RWPE2 (cell line): ENCODE measurements at regions not wholly inside any gene's neighbourhood (a gene's known extent, or its start where the extent isn't known, plus 50 kb on each side); places are given as distances from the start of the nearest gene placed in this dataset.
"Not testable (repeated sequence)": the region's sequence is repeated elsewhere in the genome, so short reads cannot be mapped to it uniquely, and the experiment has no call there.

Experiments
- ATAC-seq: fragments of 200-7000 bp; cut with Tn5 transposase; 3 replicates; pipeline ENCODE4 v1.9.1; 2021; ENCODE audit warnings: low read depth
- DNase-seq: peaks from one replicate; pipeline ENCODE4 v3.0.0-alpha.2; 2020; ENCODE audit warnings: low spot score
- H3K27ac ChIP-seq: fragments of 450-650 bp; 2 replicates; pipeline ENCODE4 v1.5.1; 2017; ENCODE audit warnings: mild to moderate bottlenecking; ENCODE audit not compliant: poor library complexity, severe bottlenecking
- H3K27me3 ChIP-seq: fragments of 250-450 bp; sonication (Bioruptor Pico); 2 replicates; pipeline ENCODE4 v1.5.1; 2021; ENCODE audit warnings: mild to moderate bottlenecking, moderate library complexity; ENCODE audit not compliant: insufficient read depth, poor library complexity, severe bottlenecking
- H3K36me3 ChIP-seq: fragments of 250-450 bp; sonication (Bioruptor Pico); 2 replicates; pipeline ENCODE4 v1.5.1; 2020; ENCODE audit warnings: low read depth, mild to moderate bottlenecking, moderate library complexity
- H3K4me1 ChIP-seq: fragments of 250-450 bp; sonication (Bioruptor Pico); 2 replicates; pipeline ENCODE4 v1.5.1; 2021; ENCODE audit warnings: mild to moderate bottlenecking, moderate library complexity; ENCODE audit not compliant: insufficient read depth, poor library complexity, severe bottlenecking
- H3K4me3 ChIP-seq: fragments of 250-450 bp; sonication (Bioruptor Pico); 2 replicates; pipeline ENCODE4 v1.5.1; 2021; ENCODE audit warnings: mild to moderate bottlenecking, moderate library complexity; ENCODE audit not compliant: severe bottlenecking
- H3K9me3 ChIP-seq: fragments of 250-450 bp; sonication (Bioruptor Pico); 2 replicates; pipeline ENCODE4 v1.5.1; 2021; ENCODE audit warnings: mild to moderate bottlenecking, moderate library complexity; ENCODE audit not compliant: severe bottlenecking
- CTCF ChIP-seq: fragments of 450-650 bp; IDR thresholded peaks from one replicate; pipeline ENCODE4 v1.5.1; 2017; ENCODE audit warnings: mild to moderate bottlenecking, moderate library complexity; ENCODE audit not compliant: poor library complexity, severe bottlenecking

- H3K36me3 ChIP-seq, result no peaks in the 10 kb centered on the region
- H3K9me3 ChIP-seq, result no peaks in the 10 kb centered on the region
- ATAC-seq, result no peak
- DNase-seq, result no peak
- no peak for TF ChIP-seq CTCF
- H3K27ac ChIP-seq, result no peak overlapping the region
- H3K27me3 ChIP-seq, result no peaks in the 10 kb centered on the region
- no peak overlapping the region for H3K4me3 ChIP-seq
- peaks cover 20% of the 10 kb centered on the region for H3K4me1 ChIP-seq
Observed at GRCh38 chr9:81827616-81828296, 100.5 kb upstream of the SPATA31D4 start.

GRCh38 chr9:81829195-81829882 is 98.9 kb upstream of the SPATA31D4 start:
- H3K9me3 ChIP-seq, result no peaks in the 10 kb centered on the region
- no peak for ATAC-seq

GRCh38 chr9:81830431-81830830 is 97.8 kb upstream of the SPATA31D4 start:
- not testable (repeated sequence) for H3K4me1 ChIP-seq, H3K4me3 ChIP-seq, ATAC-seq

More at GRCh38 chr9:81829195-81829882, 98.9 kb upstream of the SPATA31D4 start:
- Histone ChIP-seq H3K36me3 (no peaks in the 10 kb centered on the region), H3K27ac (no peak overlapping the region), H3K27me3 (no peaks in the 10 kb centered on the region), H3K4me1 (peaks cover 16% of the 10 kb centered on the region), H3K4me3 (no peak overlapping the region)
- DNase-seq, result no peak
- no peak for TF ChIP-seq CTCF

GRCh38 chr9:81832571-81833285 is 95.5 kb upstream of the SPATA31D4 start:
- H3K27me3 ChIP-seq, result no peaks in the 10 kb centered on the region
- TF ChIP-seq CTCF, result no peak
- no peak for ATAC-seq
- H3K9me3 ChIP-seq, result no peaks in the 10 kb centered on the region
- DNase-seq, result no peak
- H3K36me3 ChIP-seq, result no peaks in the 10 kb centered on the region
- H3K4me3 ChIP-seq, result no peak overlapping the region
- H3K27ac ChIP-seq, result no peak overlapping the region
- no peaks in the 10 kb centered on the region for H3K4me1 ChIP-seq

More at GRCh38 chr9:81830431-81830830, 97.8 kb upstream of the SPATA31D4 start:
- not testable (repeated sequence) for H3K36me3 ChIP-seq, H3K27ac ChIP-seq, H3K9me3 ChIP-seq, H3K27me3 ChIP-seq, DNase-seq

- Histone ChIP-seq H3K4me3 (no peak overlapping the region), H3K27ac (no peak overlapping the region), H3K4me1 (no peaks in the 10 kb centered on the region), H3K9me3 (no peaks in the 10 kb centered on the region), H3K36me3 (no peaks in the 10 kb centered on the region), H3K27me3 (no peaks in the 10 kb centered on the region)
- DNase-seq (no peak), ATAC-seq (no peak)
- no peak for TF ChIP-seq CTCF
Observed at GRCh38 chr9:81833563-81834345, 94.5 kb upstream of the SPATA31D4 start.
